ENCODE measurements at regions not wholly inside any gene's neighbourhood (a gene's known extent, or its start where the extent isn't known, plus 50 kb on each side); places are given as distances from the start of the nearest gene placed in this dataset.

- in situ Hi-C loops (cut with MboI; ENCODE audit: low sequenced_read_pairs in 4 of 4) (no loop called here), intact Hi-C loops (cut with DNase I; ENCODE audit: low total_unique reads) (no loop called here)
- Histone ChIP-seq H3K4me1 (peaks cover 0 to 4% of the 10 kb centered on the region in 2 donors), H3K36me3 (no peaks in the 10 kb centered on the region), H3K27me3 (peaks cover 7 to 32% (median 26%) of the 10 kb centered on the region in 3 donors), H3K4me3 (no peak overlapping the region), H3K9me3 (no peaks in the 10 kb centered on the region), H3K27ac (no peak overlapping the region)
- TF ChIP-seq CTCF (IDR thresholded peaks at IDR 0.05 in 4 of 5, conservative IDR thresholded peaks at IDR 0.05 in 1 of 5) (no peak), POLR2A (IDR thresholded peaks at IDR 0.05) (no peak)
- DNase-seq (no peak), ATAC-seq (no peak)
Measured at GRCh38 chr13:111973605-111974340, 93.2 kb upstream of the SOX1 start.

- ATAC-seq (no peak), DNase-seq (no peak)
- in situ Hi-C loops (cut with MboI; ENCODE audit: low sequenced_read_pairs in 4 of 4) (no loop called here), intact Hi-C loops (cut with DNase I; ENCODE audit: low total_unique reads) (no loop called here)
- TF ChIP-seq POLR2A (IDR thresholded peaks at IDR 0.05) = no peak
- no peak for TF ChIP-seq CTCF (IDR thresholded peaks at IDR 0.05 in 4 of 5, conservative IDR thresholded peaks at IDR 0.05 in 1 of 5)
- Histone ChIP-seq H3K27ac (no peak overlapping the region), H3K4me3 (no peak overlapping the region), H3K27me3 (peaks cover 7 to 32% (median 30%) of the 10 kb centered on the region in 3 donors), H3K36me3 (no peaks in the 10 kb centered on the region), H3K4me1 (peaks cover 0 to 4% of the 10 kb centered on the region in 2 donors), H3K9me3 (no peaks in the 10 kb centered on the region)
Measured at GRCh38 chr13:111974341-111974640, 92.7 kb upstream of the SOX1 start.

GRCh38 chr13:111975539-111976473, 91.1 kb upstream of the SOX1 start:
- no peak overlapping the region for H3K27ac ChIP-seq
- ATAC-seq = no peak
- peaks cover 7 to 31% (median 28%) of the 10 kb centered on the region in 3 donors for H3K27me3 ChIP-seq
- no peak for DNase-seq
- intact Hi-C loops (cut with DNase I; ENCODE audit: low total_unique reads) = no loop called here
- TF ChIP-seq POLR2A (IDR thresholded peaks at IDR 0.05) (no peak), CTCF (IDR thresholded peaks at IDR 0.05 in 4 of 5, conservative IDR thresholded peaks at IDR 0.05 in 1 of 5) (no peak)
- H3K4me3 ChIP-seq = no peak overlapping the region
- H3K9me3 ChIP-seq = no peaks in the 10 kb centered on the region
- H3K36me3 ChIP-seq = no peaks in the 10 kb centered on the region
- in situ Hi-C loops (cut with MboI; ENCODE audit: low sequenced_read_pairs in 4 of 4) = no loop called here
- peaks cover 0 to 4% of the 10 kb centered on the region in 2 donors for H3K4me1 ChIP-seq

GRCh38 chr13:111976474-111977178, 90.3 kb upstream of the SOX1 start:
- peaks cover 0 to 4% of the 10 kb centered on the region in 2 donors for H3K4me1 ChIP-seq
- DNase-seq (no peak), ATAC-seq (no peak)
- no peak overlapping the region for H3K27ac ChIP-seq
- H3K9me3 ChIP-seq = no peaks in the 10 kb centered on the region
- no peaks in the 10 kb centered on the region for H3K36me3 ChIP-seq
- no peak overlapping the region for H3K4me3 ChIP-seq
- intact Hi-C loops (cut with DNase I; ENCODE audit: low total_unique reads) (no loop called here), in situ Hi-C loops (cut with MboI; ENCODE audit: low sequenced_read_pairs in 4 of 4) (no loop called here)
- TF ChIP-seq POLR2A (IDR thresholded peaks at IDR 0.05) (no peak), CTCF (IDR thresholded peaks at IDR 0.05 in 4 of 5, conservative IDR thresholded peaks at IDR 0.05 in 1 of 5) (no peak)
- H3K27me3 ChIP-seq = peaks cover 7 to 31% (median 28%) of the 10 kb centered on the region in 3 donors

Data from gastrocnemius medialis (tissue), 4 donors.